Transverse colon (tissue), 4 donors: ENCODE measurements at regions not wholly inside any gene's neighbourhood (a gene's known extent, or its start where the extent isn't known, plus 50 kb on each side); places are given as distances from the start of the nearest gene placed in this dataset.

Experiments used
- CTCF ChIP-seq, 5 experiments: fragments of 200-600 bp in 3 of 5; fragments of 450-650 bp in 2 of 5; sonication (generic) in 3 of 5; IDR thresholded peaks; 1 replicate in 2 of 5; 2 replicates in 3 of 5; pipeline ENCODE4 v1.5.1; 2016 to 2017; ENCODE audit warnings: antibody characterized with exemption in 5 of 5, inconsistent platforms in 3 of 5, mild to moderate bottlenecking in 2 of 5, moderate library complexity in 1 of 5
- EP300 ChIP-seq: sonication (generic); formaldehyde crosslinking; IDR thresholded peaks from one replicate; pipeline ENCODE4 v1.6.1; 2017; ENCODE audit warnings: antibody characterized with exemption, low read depth
- POLR2A ChIP-seq: fragments of 450-650 bp; IDR thresholded peaks from one replicate; pipeline ENCODE4 v1.6.1; 2016; ENCODE audit warnings: antibody characterized with exemption, mild to moderate bottlenecking, moderate library complexity
- POLR2AphosphoS5 ChIP-seq, 3 donors: sonication (generic); formaldehyde crosslinking; IDR thresholded peaks; one replicate each; pipeline ENCODE4 v1.6.1; 2016; ENCODE audit warnings: antibody characterized with exemption in 3 of 3

- TF ChIP-seq CTCF (IDR thresholded peaks at IDR 0.05) (no peak), POLR2A (no peak), POLR2AphosphoS5 (IDR thresholded peaks at IDR 0.05) (no peak), EP300 (no peak)
Measured at GRCh38 chr6:144437105-144437504, 152.0 kb downstream of the UTRN start.
